NCI-H128 (cell line): ENCODE measurements at regions not wholly inside any gene's neighbourhood (a gene's known extent, or its start where the extent isn't known, plus 50 kb on each side); places are given as distances from the start of the nearest gene placed in this dataset.

Source experiments
- DNase-seq: peaks from one replicate; lab custom pipeline; 2025; ENCODE audit not compliant: unreplicated experiment; lab: John Stamatoyannopoulos, UW

DNA sequence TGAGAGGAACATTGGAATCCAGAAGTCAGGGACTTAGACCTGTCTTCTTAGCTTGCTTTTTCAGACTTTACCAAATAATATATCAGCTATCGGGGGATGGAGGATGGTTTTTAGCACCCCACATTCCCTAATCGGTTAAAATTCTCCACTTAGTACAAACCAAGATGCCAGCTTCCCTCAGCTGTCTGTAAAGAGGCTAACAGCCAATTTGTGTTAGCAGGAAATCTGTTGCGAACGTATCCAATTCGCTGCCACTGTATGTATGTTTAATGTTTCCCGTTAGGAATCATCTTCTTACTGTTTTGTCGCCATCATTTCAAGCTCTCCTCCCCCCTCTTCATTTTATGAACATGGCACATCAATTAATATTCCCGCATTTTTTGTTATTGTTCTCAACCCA is 289.0 kb downstream of the BCL11B start:
- no peak for DNase-seq

DNA sequence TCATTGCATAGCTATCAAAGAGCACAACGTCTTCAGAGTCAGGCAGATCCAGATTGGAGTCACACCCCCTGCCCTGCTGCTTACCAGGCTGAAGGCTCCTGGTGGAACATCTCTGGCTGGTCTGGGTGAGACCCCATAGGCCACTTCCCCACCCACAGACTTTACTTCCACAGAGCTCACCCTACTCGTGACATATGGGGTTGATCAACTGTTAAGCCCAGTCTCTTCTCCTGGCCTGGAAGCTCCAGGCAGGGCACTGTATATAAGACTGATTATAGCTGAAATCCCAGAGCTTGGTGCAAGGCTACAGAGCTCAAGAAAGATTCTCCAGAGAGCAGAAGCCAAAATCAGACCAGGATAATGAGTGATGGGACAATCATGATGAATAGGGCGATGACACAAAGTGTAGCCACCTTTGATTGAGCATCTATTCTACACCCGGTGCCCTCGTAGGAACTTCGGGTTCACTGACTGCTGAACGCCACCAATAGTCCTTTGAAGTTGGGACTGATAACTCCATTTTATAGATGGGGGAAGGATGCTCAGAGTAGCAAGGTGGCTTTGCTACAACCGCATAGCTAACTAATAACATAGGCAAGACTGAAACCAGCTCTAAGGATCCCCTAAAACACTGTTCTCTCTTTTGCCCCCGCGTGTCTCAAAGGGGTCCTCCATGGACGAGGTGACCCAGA is 287.8 kb downstream of the BCL11B start:
- no peak for DNase-seq

DNA sequence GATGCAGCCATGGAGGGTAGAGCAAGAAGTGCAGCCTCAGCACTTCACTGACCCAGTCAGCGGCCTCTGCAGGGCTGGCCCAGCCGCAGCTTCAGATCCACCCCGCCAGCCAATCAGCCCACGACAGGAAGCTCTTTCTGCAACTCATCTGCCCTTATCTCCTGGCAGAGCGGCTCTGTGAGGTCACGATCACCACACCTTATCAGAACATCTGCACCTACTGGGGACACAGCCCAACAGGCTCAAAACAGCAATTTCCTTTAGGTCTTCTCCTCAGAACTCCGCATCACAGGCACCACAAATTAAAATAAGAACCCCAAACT is 287.3 kb downstream of the BCL11B start:
- no peak for DNase-seq

DNA sequence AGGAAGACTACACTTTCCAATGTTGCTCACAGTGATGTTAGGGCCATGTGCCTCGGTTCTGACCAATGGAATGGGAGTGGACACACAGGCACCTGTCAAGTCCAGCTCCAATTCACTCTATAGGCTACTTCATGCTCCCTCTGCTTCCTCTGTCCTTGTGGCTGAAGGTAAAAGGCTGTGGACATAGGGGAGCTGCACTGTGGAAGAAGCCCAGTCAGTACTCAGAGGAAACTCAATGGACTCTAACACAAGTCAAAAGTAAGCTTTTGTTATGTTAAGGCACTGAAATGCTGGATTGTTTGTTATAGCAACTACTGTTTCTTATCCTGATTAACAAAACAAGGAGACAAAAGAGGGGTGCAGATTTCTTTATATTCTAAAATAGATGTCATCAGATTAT is 278.2 kb downstream of the BCL11B start:
- DNase-seq: no peak

DNA sequence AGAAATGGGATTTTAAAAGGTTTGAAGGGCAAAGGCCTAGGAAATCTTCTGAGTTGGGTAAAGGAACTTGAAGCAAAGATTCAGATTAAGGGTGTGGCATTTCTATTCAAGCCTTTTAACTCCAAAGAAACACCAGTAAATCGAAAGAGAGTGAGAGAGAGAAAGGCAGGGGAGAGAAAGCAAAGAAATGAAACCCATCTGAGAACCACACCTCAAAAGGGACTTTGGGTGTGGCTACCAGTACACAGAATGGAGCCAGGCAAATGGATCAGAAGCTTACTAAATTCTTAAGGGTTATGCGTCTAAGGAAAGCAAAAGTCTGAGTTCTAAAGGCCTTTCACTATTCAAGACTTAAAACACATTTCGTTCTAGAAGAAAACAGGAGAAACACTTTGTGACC is 277.4 kb downstream of the BCL11B start:
- no peak for DNase-seq

DNA sequence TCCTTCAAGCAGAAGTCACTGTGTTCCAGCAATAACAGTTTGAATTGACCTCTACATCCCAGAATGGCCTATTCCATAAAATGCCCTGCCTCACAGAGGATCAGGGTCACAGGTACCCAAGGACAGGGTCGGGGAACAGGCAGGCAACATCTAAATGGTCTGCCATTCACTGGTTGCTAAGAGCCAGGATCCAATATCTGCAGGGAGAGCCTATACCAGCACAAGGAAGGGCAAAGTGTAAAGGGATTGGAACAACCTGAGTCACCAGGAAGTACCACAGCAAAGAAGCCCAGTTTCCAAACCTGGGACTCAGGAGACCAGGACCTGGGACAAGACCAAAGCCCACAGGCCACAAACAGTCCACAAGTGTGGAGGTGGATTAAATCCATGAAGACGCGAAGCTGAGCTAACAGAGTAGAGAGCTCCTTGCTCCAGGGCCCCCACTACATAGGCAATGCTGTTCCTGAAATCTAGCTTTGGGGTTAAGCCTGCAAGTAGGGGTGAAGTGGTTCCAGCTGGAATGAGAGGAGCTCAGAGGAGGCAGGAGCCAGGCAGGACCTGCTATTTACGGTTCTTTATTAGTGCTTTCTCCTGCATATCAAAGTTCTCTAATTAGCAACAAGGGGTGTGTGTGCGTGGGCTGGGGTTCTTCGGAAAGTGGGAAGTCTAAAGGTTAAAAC is 274.3 kb downstream of the BCL11B start:
- DNase-seq: no peak

DNA sequence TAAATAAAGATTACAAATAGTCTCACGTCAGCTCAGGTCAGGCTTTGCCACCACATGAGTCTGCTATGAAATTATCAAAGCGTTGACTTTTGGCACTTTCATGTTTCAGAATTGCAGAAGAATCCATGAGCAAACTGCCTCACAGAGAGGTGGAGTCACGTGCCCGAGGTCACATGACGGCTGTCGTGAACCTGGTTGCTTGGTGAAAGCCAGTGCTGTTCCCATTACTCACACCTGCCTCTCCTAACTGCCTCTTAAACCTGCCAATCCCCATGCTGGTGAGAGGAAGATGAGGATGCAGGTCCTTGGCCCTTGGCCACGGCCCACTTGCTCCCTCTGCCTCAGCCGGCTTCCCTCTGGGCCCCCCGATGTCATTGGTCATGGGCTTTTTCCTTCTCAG is 272.7 kb downstream of the BCL11B start:
- no peak for DNase-seq

DNA sequence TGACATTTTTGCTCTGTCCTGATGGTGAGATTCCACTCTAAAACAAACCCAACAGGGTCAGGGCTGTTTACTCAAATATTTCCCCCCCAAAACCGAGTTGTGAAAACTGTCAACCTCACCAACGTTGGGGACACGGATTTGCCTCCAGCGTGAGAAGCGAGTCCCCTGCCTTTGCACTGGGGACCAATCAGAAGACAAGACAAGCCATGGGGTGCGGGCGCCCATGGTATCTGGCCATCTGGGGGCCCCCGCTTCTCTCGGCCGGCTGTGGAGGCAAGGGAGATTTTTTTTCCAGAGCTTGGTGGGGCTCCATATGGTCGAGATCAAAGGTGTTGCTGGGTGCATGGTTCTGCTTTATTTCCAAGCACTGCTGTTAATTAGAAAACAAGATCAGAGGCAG is 272.1 kb downstream of the BCL11B start:
- DNase-seq: no peak

DNA sequence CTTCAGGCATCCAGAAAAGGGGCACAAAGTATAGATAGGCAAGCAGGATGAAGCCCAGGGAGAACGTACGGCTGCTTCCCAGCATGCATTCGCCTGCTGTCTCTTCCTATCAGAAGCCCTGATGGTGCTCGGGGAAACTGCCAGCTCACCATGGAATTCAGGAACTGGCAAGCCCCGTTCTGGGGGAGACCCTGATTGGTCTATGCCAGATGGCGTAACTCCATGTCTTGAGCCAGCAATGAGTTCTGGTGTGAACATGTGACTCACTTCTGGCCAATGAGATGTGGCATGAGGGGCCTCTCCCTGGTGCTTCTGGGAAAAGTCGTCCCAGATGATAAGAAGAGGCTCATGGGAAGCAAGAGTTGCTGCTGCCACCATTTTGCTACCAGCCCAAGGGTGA is 270.8 kb downstream of the BCL11B start:
- no peak for DNase-seq

DNA sequence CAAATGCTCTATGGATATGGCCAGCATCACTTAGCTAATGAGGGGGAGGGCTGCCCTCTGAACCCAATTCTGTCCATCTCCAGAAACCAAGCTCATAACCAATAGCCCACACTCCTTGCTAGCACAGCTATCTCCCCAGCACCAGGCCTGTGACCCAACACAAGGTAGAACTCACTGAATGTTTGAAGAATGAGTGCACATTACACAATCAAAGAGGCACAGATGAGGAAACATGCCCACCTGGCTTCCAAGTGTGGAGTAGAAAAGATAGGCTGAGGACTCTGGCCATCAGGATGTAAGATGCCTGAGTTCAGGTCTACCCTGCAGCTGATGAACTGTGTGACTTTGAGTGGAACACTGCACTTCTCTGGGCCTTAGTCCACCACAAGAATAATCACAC is 268.4 kb downstream of the BCL11B start:
- no peak for DNase-seq

DNA sequence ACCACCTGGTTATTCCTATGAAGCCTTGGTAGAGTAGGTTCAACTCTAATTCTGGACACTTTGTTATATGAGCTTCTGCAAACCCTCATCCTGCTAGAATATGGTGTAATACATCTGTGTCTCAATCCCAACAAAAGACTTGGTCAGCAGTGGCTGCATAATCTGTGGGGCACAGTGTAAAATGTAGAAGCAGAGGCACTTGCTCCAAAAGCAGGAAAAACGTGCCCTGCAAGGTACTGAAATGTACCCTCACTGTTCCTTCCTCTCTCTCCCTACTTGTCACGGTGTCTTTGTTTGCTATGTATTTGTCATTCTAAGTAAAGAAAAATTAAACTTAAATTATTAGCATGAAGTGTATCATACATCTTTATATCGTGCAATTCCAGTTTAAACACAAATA is 267.9 kb downstream of the BCL11B start:
- no peak for DNase-seq

DNA sequence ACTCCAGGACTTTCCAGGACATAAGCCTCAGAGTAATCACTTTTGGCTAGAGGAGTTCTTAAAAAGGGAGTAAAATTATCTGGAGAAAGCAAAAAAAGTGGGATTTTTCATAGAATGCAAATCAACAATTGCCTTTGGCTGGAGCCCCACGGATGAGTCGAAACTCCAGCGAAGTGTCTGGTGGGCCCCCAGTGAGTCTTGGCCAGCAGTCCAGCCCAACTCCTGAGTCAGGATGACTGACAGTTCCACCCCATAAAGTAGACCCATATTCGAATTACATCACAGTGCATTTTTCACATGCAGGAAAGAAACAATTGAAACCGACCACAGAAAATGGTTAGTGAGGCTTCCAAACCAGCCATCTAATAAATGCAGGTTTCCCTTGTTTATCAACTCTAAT is 265.7 kb downstream of the BCL11B start:
- no peak for DNase-seq

DNA sequence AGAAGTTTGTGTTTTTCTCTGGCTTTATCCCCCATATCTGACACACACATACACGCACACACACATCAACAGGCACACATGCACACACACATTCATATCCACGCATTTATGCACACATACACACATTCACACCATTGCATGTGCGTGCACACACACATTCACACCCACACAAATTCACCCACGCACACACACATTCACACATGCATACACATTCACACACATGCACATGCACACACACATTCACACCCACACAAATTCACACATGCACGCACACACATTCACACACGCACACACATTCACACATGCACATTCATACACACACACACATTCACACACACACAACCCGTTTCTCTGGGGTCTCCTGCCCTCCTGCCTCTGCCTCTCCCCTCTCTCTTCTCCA is 264.2 kb downstream of the BCL11B start:
- no peak for DNase-seq

DNA sequence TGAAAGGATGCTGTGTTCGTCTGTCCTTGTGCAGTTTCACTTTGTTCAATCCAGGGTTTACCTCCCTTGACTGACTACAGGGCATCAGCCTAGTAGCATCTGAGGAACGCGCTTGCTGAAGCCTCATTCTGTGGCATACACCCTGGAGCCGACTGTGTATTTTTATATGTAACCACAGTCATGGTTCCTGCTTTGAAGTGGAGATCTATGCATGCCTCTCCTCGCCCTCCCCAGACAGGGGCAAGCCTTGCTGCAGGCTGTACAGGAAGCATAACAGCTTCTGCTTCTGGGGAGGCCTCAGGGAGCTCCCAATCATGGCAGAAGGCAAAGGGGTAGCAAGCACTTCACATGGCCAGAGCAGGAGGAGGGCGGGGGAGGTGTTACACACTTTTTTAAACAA is 262.1 kb downstream of the BCL11B start:
- DNase-seq: no peak

DNA sequence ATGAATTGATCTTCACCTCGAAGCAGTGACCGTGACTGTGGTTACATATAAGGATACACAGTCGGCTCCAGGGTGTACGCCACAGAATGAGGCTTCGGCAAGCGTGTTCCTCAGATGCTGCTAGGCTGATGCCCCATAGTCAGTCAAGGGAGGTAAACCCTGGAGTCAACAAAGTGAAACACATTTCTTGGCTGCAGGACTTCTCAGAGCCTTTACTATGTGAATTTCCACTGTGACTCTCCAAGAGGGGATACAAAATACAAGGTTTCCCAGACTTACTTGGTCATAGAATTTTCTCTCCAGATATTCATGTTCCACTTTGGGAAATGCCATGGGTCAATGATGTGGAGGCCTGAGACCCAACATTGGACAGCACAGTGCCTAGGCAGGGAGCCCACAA is 260.6 kb downstream of the BCL11B start:
- no peak for DNase-seq

DNA sequence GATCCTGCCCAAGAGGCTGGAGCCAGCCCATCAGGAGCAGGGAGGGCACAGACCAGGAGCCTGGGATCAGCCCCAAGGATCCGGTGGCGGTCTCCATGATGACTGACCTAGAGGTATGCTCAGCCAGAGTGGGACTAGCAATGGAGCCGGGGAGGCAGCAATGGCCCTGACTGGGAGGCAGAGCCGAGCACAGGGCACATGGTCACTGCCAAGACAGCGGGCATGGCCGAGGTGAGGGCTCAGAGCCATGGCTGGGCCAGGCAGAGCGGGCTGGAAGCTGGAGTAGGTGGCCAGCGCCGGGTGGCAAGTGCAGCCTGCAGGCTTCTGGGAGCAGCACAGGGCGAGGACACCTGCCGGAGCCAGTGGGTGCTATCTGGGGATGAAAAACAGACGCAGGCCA is 259.3 kb downstream of the BCL11B start:
- no peak for DNase-seq

DNA sequence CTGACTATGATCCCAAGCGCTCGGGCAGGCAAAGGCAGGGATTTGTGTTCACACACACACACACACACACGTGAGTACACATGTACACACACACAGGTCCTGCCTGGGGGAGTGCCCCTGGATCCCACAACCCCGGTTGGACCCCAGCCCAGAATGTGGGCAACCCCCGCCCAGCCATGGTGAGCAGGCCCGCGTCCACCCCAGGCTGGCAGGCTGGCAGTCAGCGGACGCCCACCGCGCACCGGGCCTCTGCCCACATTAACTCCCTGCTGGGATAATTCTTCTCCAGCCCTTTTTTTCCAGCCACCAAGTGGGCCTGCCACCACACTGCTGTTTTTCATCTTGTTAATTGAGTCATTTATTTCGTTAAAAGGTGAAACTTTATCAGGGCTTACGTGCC is 256.2 kb downstream of the BCL11B start:
- DNase-seq: no peak

DNA sequence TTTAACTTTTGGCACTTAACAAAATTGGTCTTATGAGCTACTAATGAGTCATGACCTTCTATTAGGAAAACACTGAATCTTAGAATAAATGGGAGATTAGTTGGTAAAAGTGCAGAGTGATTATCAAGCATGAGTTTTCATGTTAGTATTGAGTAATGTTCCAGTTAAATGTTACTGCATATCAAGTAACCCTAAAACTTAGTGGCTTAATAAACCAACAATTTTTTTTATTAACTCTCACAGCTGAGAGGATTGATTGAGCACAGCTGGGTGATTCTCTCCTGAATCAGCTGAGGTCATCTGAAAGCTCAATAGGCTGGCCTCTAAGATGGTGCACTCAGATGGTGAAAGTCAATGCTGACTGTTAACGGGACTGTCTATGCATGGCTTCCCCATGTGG is 248.6 kb downstream of the BCL11B start:
- DNase-seq: no peak

DNA sequence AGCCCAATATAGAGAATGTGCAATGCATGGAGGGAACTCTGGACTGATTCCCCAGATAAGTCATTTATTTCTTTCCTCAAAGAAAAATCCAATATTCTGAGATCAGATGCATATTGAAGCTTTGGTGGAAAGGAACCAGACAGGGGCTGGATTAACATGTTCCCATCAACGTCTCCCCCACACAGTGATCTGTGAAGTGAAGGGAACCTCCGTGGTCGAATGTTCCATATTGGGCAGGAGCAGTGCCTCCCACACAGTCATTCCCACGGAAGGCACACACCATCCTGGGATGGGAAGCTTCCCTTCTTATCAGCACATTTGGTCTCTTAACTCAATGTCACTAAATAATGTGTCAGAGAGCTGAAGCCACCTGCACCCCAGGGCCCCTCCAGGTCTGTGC is 247.1 kb downstream of the BCL11B start:
- DNase-seq: no peak

DNA sequence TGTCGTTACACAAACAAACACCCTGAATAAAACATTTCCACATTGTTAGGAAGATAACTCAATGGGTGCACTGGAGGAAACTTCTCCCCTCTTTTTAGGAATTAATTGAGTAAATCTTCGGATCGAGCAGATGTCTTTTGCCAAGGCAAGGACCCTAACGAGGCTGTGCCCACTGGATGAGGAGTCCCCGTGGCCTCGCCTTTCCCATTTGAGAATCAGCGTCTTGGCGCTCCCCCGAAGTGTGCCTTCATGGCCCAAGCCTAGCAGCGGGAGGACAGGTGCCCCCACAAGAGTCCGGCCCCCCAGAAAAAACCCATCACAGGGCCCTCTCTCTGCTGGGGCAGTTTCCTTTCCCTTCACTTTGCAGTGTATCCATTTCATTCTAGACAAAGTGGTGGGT is 246.6 kb downstream of the BCL11B start:
- no peak for DNase-seq

DNA sequence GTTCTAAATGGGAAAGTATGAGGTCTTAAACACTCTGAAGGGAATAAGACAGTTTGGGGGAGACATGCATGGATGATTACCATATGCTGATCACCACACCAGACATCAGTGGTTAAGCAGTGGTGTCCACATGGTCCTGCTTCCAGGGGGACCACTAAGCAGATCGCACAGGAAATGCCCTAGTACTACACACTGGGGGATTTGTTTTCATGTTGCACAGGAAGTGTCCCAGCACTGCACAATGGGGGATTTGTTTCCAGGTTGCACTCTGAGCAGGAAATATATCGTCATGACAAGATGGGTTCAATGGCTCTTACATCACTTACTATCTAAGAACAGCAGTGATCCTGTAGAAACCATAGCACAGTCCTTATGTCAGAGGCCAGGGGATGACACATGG is 245.5 kb downstream of the BCL11B start:
- no peak for DNase-seq

DNA sequence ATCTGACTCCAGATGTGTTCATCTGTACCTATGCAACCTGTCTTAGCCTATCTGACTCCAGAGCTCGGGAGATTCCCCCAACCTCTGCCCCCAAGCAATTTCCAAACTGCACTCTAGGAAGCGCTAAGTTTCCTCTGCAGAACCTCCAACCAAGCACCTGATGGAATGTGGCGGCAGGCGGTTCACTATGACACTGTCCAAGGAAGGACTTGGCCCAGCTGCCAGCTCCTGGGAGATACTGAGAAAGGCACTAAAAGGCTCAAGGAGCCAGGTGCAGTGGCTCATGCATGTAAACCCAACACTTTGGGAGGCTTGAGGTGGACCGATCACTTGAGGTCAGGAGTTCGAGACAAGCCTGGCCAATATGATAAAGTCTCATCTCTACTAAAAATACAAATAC is 244.0 kb downstream of the BCL11B start:
- DNase-seq: no peak

DNA sequence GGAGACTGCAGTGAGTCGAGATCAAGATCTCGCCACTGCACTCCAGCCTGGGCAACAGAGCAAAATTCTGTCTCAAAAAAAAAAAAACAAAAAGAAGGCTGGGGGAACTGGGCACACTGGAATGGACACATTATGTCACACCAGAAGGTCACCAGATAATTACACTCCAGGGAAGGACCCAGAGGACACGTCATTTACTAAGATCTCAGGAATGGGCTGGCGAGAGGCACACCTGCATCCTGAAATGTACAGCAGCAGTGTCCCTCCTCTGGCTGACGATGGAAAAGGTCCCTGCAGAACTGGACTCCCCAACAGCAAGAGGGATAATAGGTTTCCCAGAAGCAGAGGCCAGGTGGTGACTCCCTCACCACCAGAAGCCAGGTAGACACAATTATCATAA is 243.5 kb downstream of the BCL11B start:
- no peak for DNase-seq
